NOMO-1 treated with dmso at 0.1 percent for 144 hours (cell line): ENCODE measurements at regions not wholly inside any gene's neighbourhood (a gene's known extent, or its start where the extent isn't known, plus 50 kb on each side); places are given as distances from the start of the nearest gene placed in this dataset.
A peak's percentile ranks its signal among the peaks of the same experiment; 100 is the strongest.
"Not testable (repeated sequence)": the region's sequence is repeated elsewhere in the genome, so short reads cannot be mapped to it uniquely, and the experiment has no call there.

ENCODE experiments used
- DNase-seq: peaks from one replicate; lab custom pipeline; 2025; ENCODE audit not compliant: unreplicated experiment; lab: John Stamatoyannopoulos, UW

DNA sequence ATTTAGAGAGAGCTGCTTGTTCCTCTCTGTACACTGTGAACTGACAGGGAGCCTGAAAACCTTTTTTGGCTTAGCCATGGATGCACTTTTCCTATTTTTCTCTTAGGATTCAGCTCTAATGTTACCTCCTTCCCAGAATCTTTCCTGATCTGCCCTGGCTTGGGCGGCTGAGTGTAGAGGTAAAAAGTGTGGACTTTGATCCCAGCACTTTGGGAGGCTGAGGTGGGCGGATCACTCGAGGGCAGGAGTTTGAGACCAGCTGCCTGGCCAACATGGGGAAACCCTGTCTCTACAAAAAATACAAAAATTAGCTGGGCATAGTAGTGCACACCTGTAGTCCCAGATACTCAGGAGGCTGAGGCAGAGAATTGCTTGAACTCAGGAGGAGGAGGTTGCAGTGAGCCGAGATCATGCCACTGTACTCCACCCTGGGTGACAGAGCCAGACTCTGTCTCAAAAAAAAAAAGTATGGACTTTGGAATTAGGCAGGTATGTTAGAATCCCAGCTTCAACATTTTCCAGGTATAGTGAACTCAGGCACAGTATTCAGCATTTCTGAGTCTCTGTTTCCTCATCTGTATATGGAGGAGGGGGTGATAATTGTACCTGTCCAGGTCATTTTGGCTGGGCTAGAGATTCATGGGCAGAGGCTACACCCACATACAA is 212.5 kb upstream of the EEF2KMT start:
- no peak for DNase-seq

- DNase-seq, result no peak
Observed at GRCh38 chr16:5305023-5305422, 207.4 kb upstream of the EEF2KMT start.

GRCh38 chr16:5302372-5303114 is 204.9 kb upstream of the EEF2KMT start:
- DNase-seq, result no peak

DNA sequence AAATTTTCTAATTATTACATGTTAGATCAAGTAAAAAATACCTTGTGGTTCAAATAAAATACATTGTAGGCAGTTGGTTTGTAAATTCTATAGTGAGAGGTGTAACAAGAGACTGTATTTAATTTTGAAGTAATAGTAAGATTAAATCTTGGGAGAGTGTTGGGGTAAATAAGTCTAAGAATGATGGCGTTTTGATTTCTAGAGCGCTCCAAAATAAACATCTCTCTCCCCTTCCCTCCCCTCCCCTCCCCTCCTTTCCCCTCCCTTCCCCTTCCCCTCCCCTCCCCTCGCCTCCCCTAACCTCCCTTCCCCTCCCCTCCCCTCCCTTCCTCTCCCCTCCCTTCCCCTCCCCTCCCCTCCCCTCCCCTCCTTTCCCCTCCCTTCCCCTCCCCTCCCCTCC is 200.6 kb upstream of the EEF2KMT start:
- DNase-seq, result no peak

GRCh38 chr16:5296176-5296575 is 198.6 kb upstream of the EEF2KMT start:
- DNase-seq, result no peak

- DNase-seq, result not testable (repeated sequence)
Observed at GRCh38 chr16:5295304-5295703, 197.7 kb upstream of the EEF2KMT start.

DNA sequence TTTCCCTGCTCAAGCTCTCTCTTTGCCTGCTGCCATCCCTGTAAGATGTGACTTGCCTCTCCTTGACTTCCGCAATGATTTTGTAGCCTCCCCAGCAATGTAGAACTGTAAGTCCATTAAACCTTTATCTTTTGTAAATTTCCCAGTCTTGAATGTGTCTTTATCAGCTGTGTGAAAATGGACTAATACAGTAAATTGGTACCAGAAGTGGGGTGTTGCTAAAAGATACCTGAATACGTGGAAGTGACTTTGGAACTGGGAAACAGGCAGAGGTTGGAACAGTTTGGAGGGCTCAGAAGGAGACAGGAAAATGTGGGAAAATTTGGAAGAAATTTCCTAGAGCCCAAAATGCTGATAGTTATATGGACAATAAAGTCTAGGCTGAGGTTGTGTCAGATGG is 184.6 kb upstream of the EEF2KMT start:
- not testable (repeated sequence) for DNase-seq

DNA sequence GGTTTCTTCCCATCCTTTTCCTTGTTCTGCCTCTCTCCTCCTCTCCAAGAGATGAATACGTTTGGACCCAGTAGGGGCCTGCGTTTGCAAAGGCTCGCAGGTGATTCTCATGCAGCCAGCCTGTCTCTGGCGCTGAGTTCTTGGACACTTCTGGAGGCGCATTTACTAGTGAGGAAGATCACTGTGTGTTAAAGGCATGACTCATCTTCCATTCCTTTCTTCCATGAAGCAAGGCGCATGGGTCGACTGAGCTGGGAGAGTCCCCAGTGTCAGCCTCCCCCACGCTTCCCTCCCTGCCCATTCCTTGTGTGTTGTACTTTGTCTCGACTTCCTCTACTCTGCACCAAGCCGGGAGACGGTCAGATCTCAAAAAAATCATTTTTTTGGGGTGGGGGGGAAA is 159.9 kb upstream of the EEF2KMT start:
- no peak for DNase-seq

DNA sequence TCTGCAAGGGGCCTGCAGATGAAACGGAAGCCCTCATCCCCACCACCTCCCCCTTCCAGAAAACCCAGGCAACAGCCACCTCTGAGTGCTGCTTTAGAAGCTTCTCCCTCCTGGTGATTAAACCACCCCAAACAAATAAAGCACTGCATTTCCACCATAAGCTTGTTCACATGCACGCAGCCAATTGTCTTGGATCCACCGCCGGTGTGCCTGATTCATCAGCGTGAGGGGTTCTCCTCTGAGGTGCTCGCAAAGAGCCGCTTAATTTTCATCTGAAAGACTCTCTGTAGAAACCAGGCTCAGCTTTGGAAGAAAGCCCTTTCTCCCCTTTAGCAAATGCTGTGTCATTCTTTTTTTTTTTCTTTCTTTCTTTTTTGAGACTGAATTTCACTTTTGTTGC is 155.2 kb upstream of the EEF2KMT start:
- DNase-seq, result no peak

- DNase-seq, result not testable (repeated sequence)
Observed at GRCh38 chr16:5247403-5247802, 149.8 kb upstream of the EEF2KMT start.

- DNase-seq, result not testable (repeated sequence)
Observed at GRCh38 chr16:5240278-5240626, 142.7 kb upstream of the EEF2KMT start.

- DNase-seq, result peak; percentile 1
Observed at GRCh38 chr16:5239472-5240277, 142.1 kb upstream of the EEF2KMT start.

- DNase-seq, result no peak
Observed at GRCh38 chr16:5235119-5235518, 137.5 kb upstream of the EEF2KMT start.

- no peak for DNase-seq
Observed at GRCh38 chr16:5234295-5235050, 136.9 kb upstream of the EEF2KMT start.

DNA sequence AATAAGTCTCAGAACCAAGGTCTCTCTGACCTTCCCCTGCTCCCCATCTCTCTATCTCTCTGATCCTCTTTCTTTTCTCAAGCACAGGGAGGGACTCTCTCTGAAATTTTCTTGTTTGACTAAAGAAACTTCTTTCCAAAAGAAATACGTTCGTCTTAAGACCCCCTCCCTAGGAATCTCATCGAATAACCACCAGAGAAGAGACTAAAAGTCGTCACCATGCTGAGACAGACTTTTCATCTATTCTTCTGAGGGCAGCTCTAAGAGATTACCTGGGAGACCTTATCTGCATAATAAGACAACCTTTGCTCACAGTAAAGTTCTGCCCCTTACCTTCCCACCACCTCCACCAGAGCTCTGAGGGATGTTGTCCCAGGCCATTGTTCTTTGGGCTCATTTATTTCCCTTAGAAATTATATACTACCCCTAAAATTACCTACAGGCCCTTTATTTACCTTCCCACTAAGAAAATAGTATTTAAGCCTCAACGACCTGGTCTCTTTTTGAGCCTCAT is 133.7 kb upstream of the EEF2KMT start:
- DNase-seq, result no peak

DNA sequence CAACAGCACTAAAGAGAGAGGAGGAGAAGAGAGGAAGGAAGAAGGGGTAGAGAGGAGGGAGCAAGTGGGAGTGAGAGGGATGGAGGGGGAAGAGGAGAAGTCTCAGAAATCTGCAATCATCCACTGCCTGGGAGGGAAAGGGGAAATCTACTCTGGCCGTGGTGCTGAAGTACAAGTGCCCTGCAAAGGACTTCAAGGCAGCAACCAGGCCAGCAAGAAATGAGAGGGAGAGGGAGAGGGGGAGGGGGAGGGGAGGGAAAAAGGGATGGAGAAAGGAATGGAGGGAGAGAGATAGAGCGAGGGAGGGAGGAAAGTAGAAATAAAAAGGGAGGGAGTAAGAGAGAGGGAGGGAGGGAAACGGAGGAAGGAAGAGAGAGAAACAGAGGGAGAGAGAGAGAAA is 130.8 kb upstream of the EEF2KMT start:
- no peak for DNase-seq

GRCh38 chr16:5225931-5226655 is 128.5 kb upstream of the EEF2KMT start:
- DNase-seq, result no peak

GRCh38 chr16:5222761-5223160 is 125.2 kb upstream of the EEF2KMT start:
- DNase-seq, result no peak

DNA sequence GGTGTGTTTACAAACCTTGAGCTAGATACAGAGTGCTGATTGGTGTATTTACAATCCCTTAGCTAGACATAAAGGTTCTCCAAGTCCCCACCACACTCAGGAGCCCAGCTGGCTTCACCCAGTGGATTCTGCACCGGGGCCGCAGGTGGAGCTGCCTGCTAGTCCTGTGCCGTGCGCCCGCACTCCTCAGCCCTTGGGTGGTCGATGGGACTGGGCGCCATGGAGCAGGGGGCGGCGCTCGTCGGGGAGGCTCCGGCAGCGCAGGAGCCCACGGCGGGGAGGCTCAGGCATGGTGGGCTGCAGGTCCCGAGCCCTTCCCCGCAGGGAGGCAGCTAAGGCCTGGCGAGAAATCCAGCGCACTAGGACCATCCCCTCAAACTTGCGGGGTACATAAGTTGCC is 124.2 kb upstream of the EEF2KMT start:
- not testable (repeated sequence) for DNase-seq

DNA sequence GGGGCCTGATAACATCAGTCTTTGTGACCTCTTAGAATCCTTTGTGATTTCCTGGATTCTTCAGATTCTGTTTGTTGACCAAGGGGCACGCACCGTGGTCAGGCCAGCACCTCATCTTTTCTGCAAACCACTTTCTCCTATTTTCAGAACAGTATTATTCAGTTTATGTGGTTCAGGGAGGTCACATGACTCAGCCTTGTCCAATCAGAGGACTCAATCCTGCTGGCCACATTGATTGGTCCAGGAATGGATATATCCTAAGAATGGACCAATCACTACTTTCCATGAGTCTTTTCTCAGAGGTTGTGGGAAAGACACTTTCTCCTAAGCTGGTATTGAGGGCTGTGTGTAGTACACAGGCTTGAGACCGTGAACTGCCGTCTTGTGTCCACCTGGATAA is 123.1 kb upstream of the EEF2KMT start:
- DNase-seq, result no peak
